K562 (cell line): ENCODE measurements at regions not wholly inside any gene's neighbourhood (a gene's known extent, or its start where the extent isn't known, plus 50 kb on each side); places are given as distances from the start of the nearest gene placed in this dataset.

ENCODE experiments used
- ATAC-seq: fragments of 200-7000 bp; cut with Tn5 transposase; 3 replicates; pipeline ENCODE4 v1.9.1; 2020; ENCODE audit warnings: moderate library complexity
- BruUV-seq: library from RNA; stranded (reverse); fragments of 400-500 nt; replicated peaks from 2 replicates; lab custom pipeline; 2021; lab: Mats Ljungman, UMichigan
- CTCF ChIA-PET: fragments of 300-600 bp; formaldehyde crosslinking; extraction: SDS; loops from one replicate; lab custom pipeline; 2021; ENCODE audit warnings: low intra/inter-chr PET ratio; lab: Yijun Ruan, JAX
- POLR2A ChIA-PET: fragments of 300-600, 350-650 bp; sonication (Branson Sonifier 250); formaldehyde crosslinking; extraction: SDS; loops from one replicate; lab custom pipeline; 2021; ENCODE audit warnings: antibody characterized with exemption, inconsistent platforms; lab: Yijun Ruan, JAX
- DNase-seq, 4 experiments: peaks; one replicate each; pipeline versions ENCODE4 v3.0.0 to v3.0.0-alpha.2; 2011 to 2018; ENCODE audit warnings: low spot score in 3 of 4, mixed read lengths in 3 of 4; ENCODE audit errors: extremely low read depth in 1 of 4
- FAIRE-seq: peaks from 2 replicates; lab custom pipeline; 2011; peaks lifted over from hg19 to GRCh38; lab: Jason Lieb, UNC
- H2AFZ ChIP-seq: 2 replicates; pipeline ENCODE4 v1.6.0; 2011; ENCODE audit warnings: low read depth, low read length, control low read depth, inconsistent platforms
- H3K27ac ChIP-seq: fragments of 200-600 bp; 3 replicates; pipeline ENCODE4 v1.8.0; 2011; ENCODE audit warnings: low read depth, mild to moderate bottlenecking, control low read depth, inconsistent platforms, low read length, moderate library complexity, mixed read lengths; ENCODE audit errors: extremely low read depth
- H3K27me3 ChIP-seq, 2 experiments: fragments of 300-600 bp in 1 of 2; 2 replicates in 1 of 2; 3 replicates in 1 of 2; pipeline versions ENCODE4 v1.6.0 to v1.8.0; 2011; ENCODE audit warnings: inconsistent platforms in 2 of 2, low read length in 2 of 2, mild to moderate bottlenecking in 1 of 2, mixed read lengths in 1 of 2, moderate library complexity in 1 of 2; ENCODE audit not compliant: control insufficient read depth in 2 of 2, insufficient read depth in 2 of 2
- H3K36me3 ChIP-seq: fragments of 300-600 bp; 3 replicates; pipeline ENCODE4 v1.8.0; 2011; ENCODE audit warnings: mild to moderate bottlenecking, low read length, inconsistent platforms; ENCODE audit not compliant: control insufficient read depth, insufficient read depth
- H3K4me1 ChIP-seq, 2 experiments: fragments of 200-600 bp in 1 of 2; replicated peaks in 1 of 2; 2 replicates in 1 of 2; 3 replicates in 1 of 2; pipeline versions ENCODE4 v1.5.1 to v1.8.0; 2011; ENCODE audit warnings: inconsistent platforms in 2 of 2, low read length in 2 of 2, mild to moderate bottlenecking in 1 of 2, mixed read lengths in 1 of 2, moderate library complexity in 1 of 2; ENCODE audit not compliant: control insufficient read depth in 2 of 2, insufficient read depth in 2 of 2
- H3K4me2 ChIP-seq: 2 replicates; pipeline ENCODE4 v1.6.1; 2011; ENCODE audit warnings: low read length, control low read depth, inconsistent platforms, mixed read lengths; ENCODE audit not compliant: insufficient read depth
- H3K4me3 ChIP-seq: fragments of 200-600 bp; sonication (generic), shearing (Covaris generic); 2 replicates; pipeline ENCODE4 v1.5.1; 2016; ENCODE audit warnings: control low read depth, inconsistent platforms
- H3K79me2 ChIP-seq: fragments of 200-600 bp; 3 replicates; pipeline ENCODE4 v1.8.0; 2011; ENCODE audit warnings: low read length, inconsistent platforms; ENCODE audit not compliant: control insufficient read depth, insufficient read depth
- H3K9ac ChIP-seq, 2 experiments: 2 replicates each; pipeline versions ENCODE4 v1.6.0 to v1.6.1; 2011; ENCODE audit warnings: low read depth in 2 of 2, low read length in 2 of 2, control low read depth in 1 of 2, inconsistent platforms in 1 of 2, mild to moderate bottlenecking in 1 of 2, mixed read lengths in 1 of 2; ENCODE audit not compliant: insufficient read depth in 1 of 2
- H3K9me1 ChIP-seq: one replicate; pipeline ENCODE4 v1.6.0; 2011; ENCODE audit warnings: inconsistent platforms, mild to moderate bottlenecking, low read length, moderate library complexity; ENCODE audit not compliant: control insufficient read depth, insufficient read depth
- H3K9me3 ChIP-seq: replicated peaks from 2 replicates; pipeline ENCODE4 v1.5.1; 2011; ENCODE audit warnings: low read depth, low read length, inconsistent platforms; ENCODE audit not compliant: control insufficient read depth, insufficient read depth
- H4K20me1 ChIP-seq: replicated peaks from 2 replicates; pipeline ENCODE4 v1.6.1; 2011; ENCODE audit warnings: low read length, inconsistent platforms, mixed read lengths; ENCODE audit not compliant: control insufficient read depth, insufficient read depth
- ASH1L ChIP-seq: fragments of 450-650 bp; IDR thresholded peaks from 2 replicates; pipeline ENCODE4 v1.6.1; 2018; ENCODE audit warnings: borderline replicate concordance, mild to moderate bottlenecking, low read depth; ENCODE audit not compliant: partially characterized antibody
- CBX2 ChIP-seq: fragments of 200-600 bp; sonication (generic); IDR thresholded peaks from one replicate; pipeline ENCODE4 v1.6.1; 2012; ENCODE audit warnings: mild to moderate bottlenecking, low read length, inconsistent platforms; ENCODE audit not compliant: insufficient read depth, poor library complexity, severe bottlenecking
- CREBBP ChIP-seq: IDR thresholded peaks from one replicate; pipeline ENCODE4 v1.6.1; 2012; ENCODE audit warnings: low read depth, mild to moderate bottlenecking, control low read depth, inconsistent platforms, low read length
- ESRRA ChIP-seq: fragments of 450-650 bp; IDR thresholded peaks from 2 replicates; pipeline ENCODE4 v1.6.1; 2014; ENCODE audit warnings: low read depth, mild to moderate bottlenecking, moderate library complexity, borderline replicate concordance
- IFI16 ChIP-seq: fragments of 250-450 bp; sonication (Bioruptor Pico); IDR thresholded peaks from 2 replicates; pipeline ENCODE4 v2.1.2; 2022; ENCODE audit warnings: mild to moderate bottlenecking, inconsistent platforms
- MTA1 ChIP-seq: fragments of 450-650 bp; IDR thresholded peaks from 2 replicates; pipeline ENCODE4 v1.6.1; 2017; ENCODE audit warnings: borderline replicate concordance
- PHF20 ChIP-seq: fragments of 450-650 bp; IDR thresholded peaks from 2 replicates; pipeline ENCODE4 v1.6.1; 2018; ENCODE audit not compliant: partially characterized antibody
- TAF7 ChIP-seq: fragments of 450-650 bp; IDR thresholded peaks from 2 replicates; pipeline ENCODE4 v1.6.1; 2016; ENCODE audit warnings: missing genetic modification characterization, missing compliant biosample characterization
- ZEB2 ChIP-seq: fragments of 450-650 bp; IDR thresholded peaks from 2 replicates; pipeline ENCODE4 v1.6.1; 2016
- ZNF431 ChIP-seq: sonication (generic); formaldehyde crosslinking; IDR thresholded peaks from 2 replicates; pipeline ENCODE4 v1.8.0; 2022; ENCODE audit warnings: mild to moderate bottlenecking, missing genetic modification reagents
- ZNF717 ChIP-seq: fragments of 250-450 bp; sonication (Bioruptor Pico); IDR thresholded peaks from 2 replicates; pipeline ENCODE4 v1.5.0; 2021
- whole genome bisulfite sequencing: fragments of 100-300 bp; shearing (Covaris generic); methylation state at CpG from one replicate; pipeline ENCODE4 v1.1.6; 2016; ENCODE audit warnings: low coverage, mixed read lengths; ENCODE audit not compliant: insufficient coverage; ENCODE audit errors: missing lambda C conversion rate; 5-methylcytosine and 5-hydroxymethylcytosine counted together
- in situ Hi-C: fragments of 300-500 bp; cut with MboI; formaldehyde crosslinking; loops from 4 replicates; pipeline ENCODE4 v1.15.0; 2018; ENCODE audit warnings: inconsistent platforms, mixed read lengths
- intact Hi-C: fragments of 100-400 bp; cut with micrococcal nuclease; formaldehyde crosslinking; loops from 2 replicates; pipeline ENCODE4 v1.14.2; 2022
- TF ChIP-seq, protein P1 (sequence below): fragments of 200-800 bp; sonication (Bioruptor generic); IDR thresholded peaks from 2 replicates; pipeline ENCODE4 v1.6.1; 2017; ENCODE audit warnings: missing genetic modification characterization, missing compliant biosample characterization
- TF ChIP-seq, protein P2 (sequence below): sonication (generic); formaldehyde crosslinking; IDR thresholded peaks from 2 replicates; pipeline ENCODE4 v1.8.0; 2023; ENCODE audit warnings: missing genetic modification reagents, mild to moderate bottlenecking, borderline replicate concordance
- TF ChIP-seq, protein P3 (sequence below): IDR thresholded peaks from 2 replicates; pipeline ENCODE4 v1.6.1; 2011; ENCODE audit warnings: borderline replicate concordance, low read depth, mild to moderate bottlenecking, moderate library complexity, low read length; ENCODE audit not compliant: insufficient read depth, poor library complexity, severe bottlenecking

DNA sequence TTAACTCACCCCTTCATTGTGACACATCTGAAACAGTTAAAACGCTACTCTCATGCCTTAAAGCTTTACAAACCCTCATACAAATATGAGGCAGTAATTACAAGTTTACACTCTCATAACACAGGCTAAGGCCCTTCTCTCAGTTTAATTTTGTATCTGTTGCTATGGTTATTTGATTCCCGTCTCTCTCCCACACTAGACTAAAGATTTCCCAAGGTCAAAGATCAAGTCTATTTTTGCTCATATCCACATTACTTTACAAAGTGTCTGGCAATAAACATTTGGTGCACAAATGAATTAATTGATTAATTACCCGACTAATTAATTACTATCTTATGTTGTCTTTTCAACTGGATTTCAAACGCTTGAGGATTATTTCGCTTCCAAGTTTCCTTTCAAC is 86.4 kb upstream of the MYOCD start:
- H3K36me3 ChIP-seq = no peaks in the 10 kb centered on the region
- BruUV-seq = no TSS peak
- H2AFZ ChIP-seq = no peak overlapping the region
- FAIRE-seq (no peak), ATAC-seq (no peak), DNase-seq (no peak)
- no peak overlapping the region for H3K4me2 ChIP-seq
- WGBS = 0% methylated on average over 5 of the region's 5 CpGs
- H4K20me1 ChIP-seq = no peaks in the 10 kb centered on the region
- POLR2A ChIA-PET = no interaction called here
- in situ Hi-C loops = no loop called here
- CTCF ChIA-PET = no interaction called here
- no peaks in the 10 kb centered on the region for H3K79me2 ChIP-seq
- no peak overlapping the region for H3K9ac ChIP-seq
- no peak overlapping the region for H3K27ac ChIP-seq
- H3K9me3 ChIP-seq = no peaks in the 10 kb centered on the region
- H3K4me1 ChIP-seq = no peaks in the 10 kb centered on the region
- H3K27me3 ChIP-seq = no peaks in the 10 kb centered on the region
- intact Hi-C loops = no loop called here
- H3K4me3 ChIP-seq = no peak overlapping the region
- no peaks in the 10 kb centered on the region for H3K9me1 ChIP-seq
- TF ChIP-seq ESRRA (no peak), PHF20 (no peak), TAF7 (tag) (no peak), ASH1L (no peak), CREBBP (no peak), ZNF717 (CRISPR knock-in tag) (no peak), MTA1 (no peak), ZEB2 (no peak), IFI16 (no peak), ZNF431 (CRISPR knock-in tag) (no peak), CBX2 (no peak)
- TF ChIP-seq, protein P1, sequence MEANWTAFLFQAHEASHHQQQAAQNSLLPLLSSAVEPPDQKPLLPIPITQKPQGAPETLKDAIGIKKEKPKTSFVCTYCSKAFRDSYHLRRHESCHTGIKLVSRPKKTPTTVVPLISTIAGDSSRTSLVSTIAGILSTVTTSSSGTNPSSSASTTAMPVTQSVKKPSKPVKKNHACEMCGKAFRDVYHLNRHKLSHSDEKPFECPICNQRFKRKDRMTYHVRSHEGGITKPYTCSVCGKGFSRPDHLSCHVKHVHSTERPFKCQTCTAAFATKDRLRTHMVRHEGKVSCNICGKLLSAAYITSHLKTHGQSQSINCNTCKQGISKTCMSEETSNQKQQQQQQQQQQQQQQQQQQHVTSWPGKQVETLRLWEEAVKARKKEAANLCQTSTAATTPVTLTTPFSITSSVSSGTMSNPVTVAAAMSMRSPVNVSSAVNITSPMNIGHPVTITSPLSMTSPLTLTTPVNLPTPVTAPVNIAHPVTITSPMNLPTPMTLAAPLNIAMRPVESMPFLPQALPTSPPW = no peak
- TF ChIP-seq, protein P2, sequence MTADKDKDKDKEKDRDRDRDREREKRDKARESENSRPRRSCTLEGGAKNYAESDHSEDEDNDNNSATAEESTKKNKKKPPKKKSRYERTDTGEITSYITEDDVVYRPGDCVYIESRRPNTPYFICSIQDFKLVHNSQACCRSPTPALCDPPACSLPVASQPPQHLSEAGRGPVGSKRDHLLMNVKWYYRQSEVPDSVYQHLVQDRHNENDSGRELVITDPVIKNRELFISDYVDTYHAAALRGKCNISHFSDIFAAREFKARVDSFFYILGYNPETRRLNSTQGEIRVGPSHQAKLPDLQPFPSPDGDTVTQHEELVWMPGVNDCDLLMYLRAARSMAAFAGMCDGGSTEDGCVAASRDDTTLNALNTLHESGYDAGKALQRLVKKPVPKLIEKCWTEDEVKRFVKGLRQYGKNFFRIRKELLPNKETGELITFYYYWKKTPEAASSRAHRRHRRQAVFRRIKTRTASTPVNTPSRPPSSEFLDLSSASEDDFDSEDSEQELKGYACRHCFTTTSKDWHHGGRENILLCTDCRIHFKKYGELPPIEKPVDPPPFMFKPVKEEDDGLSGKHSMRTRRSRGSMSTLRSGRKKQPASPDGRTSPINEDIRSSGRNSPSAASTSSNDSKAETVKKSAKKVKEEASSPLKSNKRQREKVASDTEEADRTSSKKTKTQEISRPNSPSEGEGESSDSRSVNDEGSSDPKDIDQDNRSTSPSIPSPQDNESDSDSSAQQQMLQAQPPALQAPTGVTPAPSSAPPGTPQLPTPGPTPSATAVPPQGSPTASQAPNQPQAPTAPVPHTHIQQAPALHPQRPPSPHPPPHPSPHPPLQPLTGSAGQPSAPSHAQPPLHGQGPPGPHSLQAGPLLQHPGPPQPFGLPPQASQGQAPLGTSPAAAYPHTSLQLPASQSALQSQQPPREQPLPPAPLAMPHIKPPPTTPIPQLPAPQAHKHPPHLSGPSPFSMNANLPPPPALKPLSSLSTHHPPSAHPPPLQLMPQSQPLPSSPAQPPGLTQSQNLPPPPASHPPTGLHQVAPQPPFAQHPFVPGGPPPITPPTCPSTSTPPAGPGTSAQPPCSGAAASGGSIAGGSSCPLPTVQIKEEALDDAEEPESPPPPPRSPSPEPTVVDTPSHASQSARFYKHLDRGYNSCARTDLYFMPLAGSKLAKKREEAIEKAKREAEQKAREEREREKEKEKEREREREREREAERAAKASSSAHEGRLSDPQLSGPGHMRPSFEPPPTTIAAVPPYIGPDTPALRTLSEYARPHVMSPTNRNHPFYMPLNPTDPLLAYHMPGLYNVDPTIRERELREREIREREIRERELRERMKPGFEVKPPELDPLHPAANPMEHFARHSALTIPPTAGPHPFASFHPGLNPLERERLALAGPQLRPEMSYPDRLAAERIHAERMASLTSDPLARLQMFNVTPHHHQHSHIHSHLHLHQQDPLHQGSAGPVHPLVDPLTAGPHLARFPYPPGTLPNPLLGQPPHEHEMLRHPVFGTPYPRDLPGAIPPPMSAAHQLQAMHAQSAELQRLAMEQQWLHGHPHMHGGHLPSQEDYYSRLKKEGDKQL (CRISPR knock-in tag) = no peak
- TF ChIP-seq, protein P3, sequence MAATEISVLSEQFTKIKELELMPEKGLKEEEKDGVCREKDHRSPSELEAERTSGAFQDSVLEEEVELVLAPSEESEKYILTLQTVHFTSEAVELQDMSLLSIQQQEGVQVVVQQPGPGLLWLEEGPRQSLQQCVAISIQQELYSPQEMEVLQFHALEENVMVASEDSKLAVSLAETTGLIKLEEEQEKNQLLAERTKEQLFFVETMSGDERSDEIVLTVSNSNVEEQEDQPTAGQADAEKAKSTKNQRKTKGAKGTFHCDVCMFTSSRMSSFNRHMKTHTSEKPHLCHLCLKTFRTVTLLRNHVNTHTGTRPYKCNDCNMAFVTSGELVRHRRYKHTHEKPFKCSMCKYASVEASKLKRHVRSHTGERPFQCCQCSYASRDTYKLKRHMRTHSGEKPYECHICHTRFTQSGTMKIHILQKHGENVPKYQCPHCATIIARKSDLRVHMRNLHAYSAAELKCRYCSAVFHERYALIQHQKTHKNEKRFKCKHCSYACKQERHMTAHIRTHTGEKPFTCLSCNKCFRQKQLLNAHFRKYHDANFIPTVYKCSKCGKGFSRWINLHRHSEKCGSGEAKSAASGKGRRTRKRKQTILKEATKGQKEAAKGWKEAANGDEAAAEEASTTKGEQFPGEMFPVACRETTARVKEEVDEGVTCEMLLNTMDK = no peak
